ENCODE measurements at regions not wholly inside any gene's neighbourhood (a gene's known extent, or its start where the extent isn't known, plus 50 kb on each side); places are given as distances from the start of the nearest gene placed in this dataset.

DNA sequence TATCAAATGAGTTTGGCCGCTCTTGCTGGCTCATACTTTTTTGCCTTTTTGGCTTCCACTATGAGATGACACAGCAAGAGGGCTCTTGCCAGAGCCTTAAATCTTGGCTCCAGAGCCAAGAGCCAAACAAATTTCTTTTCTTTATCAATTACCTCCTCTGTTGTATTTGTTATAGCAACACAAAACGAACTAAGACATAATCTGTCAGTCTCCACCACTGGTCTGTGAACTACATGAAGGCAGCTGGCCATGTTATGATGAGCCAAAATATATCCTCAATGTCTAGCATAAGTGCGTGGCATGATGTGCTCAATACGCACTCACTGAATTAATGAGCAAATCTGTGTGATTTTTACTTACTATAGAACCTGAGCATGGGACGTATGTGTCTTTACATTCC lies 220.0 kb upstream of the ZNF217 start:
- TF ChIP-seq POLR2A (IDR thresholded peaks at IDR 0.05) (no peak), CTCF (IDR thresholded peaks at IDR 0.05) (no peak)

All from adrenal gland (tissue), 5 donors.